NCI-H2171 treated with DMSO at 0.1 percent for 48 hours (cell line): ENCODE measurements at regions not wholly inside any gene's neighbourhood (a gene's known extent, or its start where the extent isn't known, plus 50 kb on each side); places are given as distances from the start of the nearest gene placed in this dataset.

ENCODE experiments used
- DNase-seq: peaks from one replicate; lab custom pipeline; 2025; lab: John Stamatoyannopoulos, UW

- no peak for DNase-seq
Measured at GRCh38 chr5:23579566-23579965, 72.2 kb downstream of the PRDM9 start.

- no peak for DNase-seq
Measured at GRCh38 chr5:23583081-23583480, 75.7 kb downstream of the PRDM9 start.

- no peak for DNase-seq
Measured at GRCh38 chr5:23588841-23589326, 81.5 kb downstream of the PRDM9 start.

GRCh38 chr5:23591250-23591649, 83.8 kb downstream of the PRDM9 start:
- no peak for DNase-seq

GRCh38 chr5:23606927-23607326, 99.5 kb downstream of the PRDM9 start:
- no peak for DNase-seq

GRCh38 chr5:23612701-23613100, 105.3 kb downstream of the PRDM9 start:
- no peak for DNase-seq

GRCh38 chr5:23613566-23613965, 106.2 kb downstream of the PRDM9 start:
- DNase-seq: no peak

GRCh38 chr5:23614422-23614821, 107.0 kb downstream of the PRDM9 start:
- DNase-seq: no peak

GRCh38 chr5:23626961-23627360, 119.6 kb downstream of the PRDM9 start:
- DNase-seq: no peak

GRCh38 chr5:23627976-23628375, 120.6 kb downstream of the PRDM9 start:
- no peak for DNase-seq

GRCh38 chr5:23629396-23629795, 122.0 kb downstream of the PRDM9 start:
- no peak for DNase-seq

- no peak for DNase-seq
Measured at GRCh38 chr5:23631302-23632045, 124.1 kb downstream of the PRDM9 start.

- DNase-seq: no peak
Measured at GRCh38 chr5:23635938-23636337, 128.5 kb downstream of the PRDM9 start.

GRCh38 chr5:23639326-23639725, 131.9 kb downstream of the PRDM9 start:
- DNase-seq: no peak

GRCh38 chr5:23648656-23649055, 141.2 kb downstream of the PRDM9 start:
- no peak for DNase-seq

- DNase-seq: no peak
Measured at GRCh38 chr5:23649594-23649993, 142.2 kb downstream of the PRDM9 start.

- no peak for DNase-seq
Measured at GRCh38 chr5:23655674-23656073, 148.3 kb downstream of the PRDM9 start.

GRCh38 chr5:23675456-23675855, 168.0 kb downstream of the PRDM9 start:
- DNase-seq: peak; percentile 95

GRCh38 chr5:23677996-23678395, 170.6 kb downstream of the PRDM9 start:
- no peak for DNase-seq

GRCh38 chr5:23684103-23684502, 176.7 kb downstream of the PRDM9 start:
- no peak for DNase-seq

- no peak for DNase-seq
Measured at GRCh38 chr5:23703940-23704855, 196.8 kb downstream of the PRDM9 start.

- DNase-seq: no peak
Measured at GRCh38 chr5:23717486-23717885, 210.1 kb downstream of the PRDM9 start.

- no peak for DNase-seq
Measured at GRCh38 chr5:23718564-23718963, 211.2 kb downstream of the PRDM9 start.
